Activated CD4-positive, alpha-beta T cell treated with anti-CD3 and anti-CD28 coated beads for 4 hours (primary cell): ENCODE measurements at regions not wholly inside any gene's neighbourhood (a gene's known extent, or its start where the extent isn't known, plus 50 kb on each side); places are given as distances from the start of the nearest gene placed in this dataset.
"Not testable (repeated sequence)": the region's sequence is repeated elsewhere in the genome, so short reads cannot be mapped to it uniquely, and the experiment has no call there.

Source experiments
- DNase-seq, 2 donors: peaks; one replicate each; pipeline ENCODE4 v3.0.0-alpha.2; 2020

GRCh38 chr6:155883741-155884140, 428.1 kb upstream of the NOX3 start:
- no peak for DNase-seq

- DNase-seq, result no peak
Observed at GRCh38 chr6:155883334-155883731, 427.7 kb upstream of the NOX3 start.

GRCh38 chr6:155882527-155883333, 427.1 kb upstream of the NOX3 start:
- DNase-seq, result no peak

- DNase-seq, result no peak
Observed at GRCh38 chr6:155881826-155882526, 426.3 kb upstream of the NOX3 start.

- no peak for DNase-seq
Observed at GRCh38 chr6:155880900-155881299, 425.3 kb upstream of the NOX3 start.

- no peak for DNase-seq
Observed at GRCh38 chr6:155872961-155873360, 417.3 kb upstream of the NOX3 start.

GRCh38 chr6:155867682-155868081, 412.0 kb upstream of the NOX3 start:
- DNase-seq, result no peak

- DNase-seq, result not testable (repeated sequence)
Observed at GRCh38 chr6:155866676-155867390, 411.2 kb upstream of the NOX3 start.

GRCh38 chr6:155861821-155862220, 406.2 kb upstream of the NOX3 start:
- no peak for DNase-seq

GRCh38 chr6:155858906-155859305, 403.3 kb upstream of the NOX3 start:
- not testable (repeated sequence) for DNase-seq

GRCh38 chr6:155854787-155855186, 399.1 kb upstream of the NOX3 start:
- DNase-seq, result no peak

GRCh38 chr6:155853011-155853410, 397.4 kb upstream of the NOX3 start:
- DNase-seq, result no peak

- DNase-seq, result no peak
Observed at GRCh38 chr6:155850408-155850841, 394.8 kb upstream of the NOX3 start.

- DNase-seq, result no peak
Observed at GRCh38 chr6:155847711-155848110, 392.1 kb upstream of the NOX3 start.

GRCh38 chr6:155837474-155837873, 381.8 kb upstream of the NOX3 start:
- DNase-seq, result no peak

GRCh38 chr6:155832596-155832995, 377.0 kb upstream of the NOX3 start:
- DNase-seq, result no peak

- no peak for DNase-seq
Observed at GRCh38 chr6:155830531-155830930, 374.9 kb upstream of the NOX3 start.

- DNase-seq, result no peak
Observed at GRCh38 chr6:155829646-155830045, 374.0 kb upstream of the NOX3 start.

- DNase-seq, result no peak
Observed at GRCh38 chr6:155828989-155829388, 373.4 kb upstream of the NOX3 start.

GRCh38 chr6:155818698-155819097, 363.1 kb upstream of the NOX3 start:
- DNase-seq, result no peak

GRCh38 chr6:155813548-155813947, 357.9 kb upstream of the NOX3 start:
- DNase-seq, result no peak

- DNase-seq, result no peak
Observed at GRCh38 chr6:155807243-155807642, 351.6 kb upstream of the NOX3 start.

GRCh38 chr6:155801046-155801445, 345.4 kb upstream of the NOX3 start:
- DNase-seq, result no peak

GRCh38 chr6:155798876-155799275, 343.2 kb upstream of the NOX3 start:
- not testable (repeated sequence) for DNase-seq
